Psoas muscle (tissue), 7 donors: ENCODE measurements at regions not wholly inside any gene's neighbourhood (a gene's known extent, or its start where the extent isn't known, plus 50 kb on each side); places are given as distances from the start of the nearest gene placed in this dataset.

Experiments
- ATAC-seq, 4 donors: fragments of 200-7000 bp; cut with Tn5 transposase; one replicate each; pipeline ENCODE4 v1.9.1; 2020; ENCODE audit warnings: moderate library complexity in 3 of 4, mild to moderate bottlenecking in 2 of 4
- DNase-seq, 2 donors: peaks; one replicate each; pipeline ENCODE4 v3.0.0-alpha.2; 2020
- H3K27ac ChIP-seq: fragments of 200-600 bp; one replicate; pipeline ENCODE4 v1.8.0; 2022
- H3K27me3 ChIP-seq, 3 donors: fragments of 200-600 bp in 1 of 3; one replicate each; pipeline versions ENCODE4 v1.6.1 to v1.8.0; 2013 to 2022; ENCODE audit warnings: low read length in 2 of 3, mild to moderate bottlenecking in 2 of 3, moderate library complexity in 1 of 3; ENCODE audit not compliant: insufficient read depth in 3 of 3
- H3K36me3 ChIP-seq, 2 donors: fragments of 200-600 bp in 1 of 2; one replicate each; pipeline versions ENCODE4 v1.6.1 to v1.8.0; 2013 to 2022; ENCODE audit warnings: low read depth in 1 of 2, mild to moderate bottlenecking in 1 of 2, moderate library complexity in 1 of 2; ENCODE audit not compliant: insufficient read depth in 1 of 2
- H3K4me1 ChIP-seq: fragments of 200-600 bp; one replicate; pipeline ENCODE4 v1.8.0; 2022
- H3K4me3 ChIP-seq: fragments of 200-600 bp; one replicate; pipeline ENCODE4 v1.8.0; 2022; ENCODE audit warnings: mild to moderate bottlenecking
- H3K9me3 ChIP-seq: fragments of 200-600 bp; one replicate; pipeline ENCODE4 v1.8.0; 2022
- CTCF ChIP-seq: fragments of 200-600 bp; IDR thresholded peaks from one replicate; pipeline ENCODE4 v1.8.0; 2022; ENCODE audit warnings: antibody characterized with exemption
- WGBS, 3 donors: extraction: QIAGEN DNeasy Blood & Tissue Kit; methylation state at CpG; one replicate each; pipeline versions ENCODE4 v1.1.6 to v1.1.7; 2013; 5-methylcytosine and 5-hydroxymethylcytosine counted together
- intact Hi-C, 2 donors: fragments of 100-400 bp; cut with DNase I; formaldehyde crosslinking; loops; one replicate each; pipeline versions ENCODE4 v1.11.0 to v1.14.2; 2022
- donor health status: healthy with polysubstance abuse.
- donor health status: DM: no; HTN: no; CAD: no; lungs with moderate emphysema.
- donor health status: Bipolar disorder and iron deficiency.
- donor health status: healthy.
- donor health status: DM: yes; HTN: yes; CAD: no.
- donor health status: DM: no; HTN: no; CAD: no.
- donor health status: DM: yes; HTN: yes; CAD: no.

GRCh38 chr4:64588507-64588906, 179.3 kb upstream of the TECRL start:
- Histone ChIP-seq H3K4me1 (no peaks in the 10 kb centered on the region), H3K9me3 (no peaks in the 10 kb centered on the region), H3K4me3 (no peak overlapping the region), H3K27ac (no peak overlapping the region), H3K27me3 (no peaks in the 10 kb centered on the region), H3K36me3 (no peaks in the 10 kb centered on the region)
- ATAC-seq (no peak), DNase-seq (no peak)
- no peak for TF ChIP-seq CTCF
- WGBS, 3 donors = 84 to 88% (median 87%) methylated on average over 5 of the region's 5 CpGs
- intact Hi-C loops = no loop called here

DNA sequence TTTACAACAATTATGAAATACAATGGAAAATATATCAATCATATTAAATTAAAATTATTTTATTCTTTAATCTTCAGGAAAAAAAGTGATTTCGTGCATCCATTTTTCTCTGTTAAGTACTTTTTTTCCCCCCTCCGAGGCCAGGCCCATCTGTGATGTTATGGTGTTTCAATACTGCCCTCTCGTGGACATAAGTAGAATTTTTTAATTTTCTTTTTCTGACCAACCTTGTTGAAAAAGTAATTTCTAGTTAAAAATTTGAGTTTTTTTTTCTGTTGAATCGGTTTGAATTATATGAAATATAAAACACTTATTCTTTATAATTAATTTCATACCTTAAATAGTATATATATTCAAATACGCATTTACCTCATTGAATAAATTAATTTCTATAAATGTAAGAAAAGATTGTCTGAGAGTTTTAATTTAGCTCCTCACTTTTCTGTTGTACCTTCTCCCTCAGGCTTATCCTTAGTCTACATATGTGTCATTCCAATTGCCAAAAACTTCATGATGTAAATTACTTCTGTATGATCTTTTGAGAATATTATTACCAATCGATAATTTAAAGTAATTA, 175.8 kb upstream of the TECRL start:
- TF ChIP-seq CTCF = peak; percentile 61
- WGBS, 3 donors = 32 to 34% (median 33%) methylated on average over 6 of the region's 6 CpGs
- intact Hi-C loops = no loop called here

GRCh38 chr4:64584125-64584524, 174.9 kb upstream of the TECRL start:
- Histone ChIP-seq H3K9me3 (no peaks in the 10 kb centered on the region), H3K27ac (no peak overlapping the region), H3K4me3 (no peak overlapping the region), H3K27me3 (no peaks in the 10 kb centered on the region), H3K4me1 (no peaks in the 10 kb centered on the region), H3K36me3 (no peaks in the 10 kb centered on the region)
- WGBS, 3 donors = 56 to 70% (median 69%) methylated on average over 4 of the region's 4 CpGs
- intact Hi-C loops = no loop called here
- no peak for TF ChIP-seq CTCF
- no peak for ATAC-seq
- no peak for DNase-seq

More for the DNA sequence above, 175.8 kb upstream of the TECRL start:
- DNase-seq (no peak), ATAC-seq (no peak)
- Histone ChIP-seq H3K4me1 (no peaks in the 10 kb centered on the region), H3K4me3 (no peak overlapping the region), H3K36me3 (no peaks in the 10 kb centered on the region), H3K27ac (no peak overlapping the region), H3K9me3 (no peaks in the 10 kb centered on the region), H3K27me3 (no peaks in the 10 kb centered on the region)

DNA sequence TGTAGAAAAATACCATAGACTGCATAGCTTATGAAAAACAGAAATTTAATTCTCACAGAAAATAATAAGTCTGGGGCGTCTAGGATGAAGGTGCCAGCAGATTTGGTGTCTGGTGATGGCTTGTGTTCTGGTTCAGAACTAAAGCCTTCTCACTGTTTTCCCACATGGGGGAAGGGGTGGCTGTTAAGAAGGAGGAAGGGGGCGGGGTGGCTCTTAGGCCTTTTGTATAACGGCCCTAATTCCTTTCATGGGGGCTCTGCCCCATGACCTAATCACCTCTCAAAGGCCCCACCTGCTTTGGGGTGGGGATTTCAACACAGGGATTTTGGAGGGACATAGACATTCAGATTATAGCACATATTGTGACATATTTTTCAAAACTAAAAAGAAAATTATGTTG, 173.2 kb upstream of the TECRL start:
- intact Hi-C loops = no loop called here

More for the DNA sequence above, 173.2 kb upstream of the TECRL start:
- ATAC-seq (no peak), DNase-seq (no peak)
- Histone ChIP-seq H3K9me3 (no peaks in the 10 kb centered on the region), H3K36me3 (no peaks in the 10 kb centered on the region), H3K27me3 (no peaks in the 10 kb centered on the region), H3K27ac (no peak overlapping the region), H3K4me3 (no peak overlapping the region), H3K4me1 (no peaks in the 10 kb centered on the region)
- TF ChIP-seq CTCF = no peak
- 54 to 61% (median 57%) methylated on average over 3 of the region's 3 CpGs for WGBS, 3 donors
